Liver (tissue), 3 donors: ENCODE measurements at regions not wholly inside any gene's neighbourhood (a gene's known extent, or its start where the extent isn't known, plus 50 kb on each side); places are given as distances from the start of the nearest gene placed in this dataset.

Experiments
- TAF1 ChIP-seq: conservative IDR thresholded peaks from 2 replicates; pipeline ENCODE4 v1.6.1; 2016; ENCODE audit warnings: antibody characterized with exemption, mild to moderate bottlenecking
- TF ChIP-seq, protein P1 (sequence below): fragments of 150-350 bp; IDR thresholded peaks from 2 replicates; pipeline ENCODE4 v1.5.1; 2017; ENCODE audit warnings: improper control_type of control experiment, low read depth, low read length; ENCODE audit not compliant: missing input control
- donor health status: healthy.
- donor health status: healthy.

DNA sequence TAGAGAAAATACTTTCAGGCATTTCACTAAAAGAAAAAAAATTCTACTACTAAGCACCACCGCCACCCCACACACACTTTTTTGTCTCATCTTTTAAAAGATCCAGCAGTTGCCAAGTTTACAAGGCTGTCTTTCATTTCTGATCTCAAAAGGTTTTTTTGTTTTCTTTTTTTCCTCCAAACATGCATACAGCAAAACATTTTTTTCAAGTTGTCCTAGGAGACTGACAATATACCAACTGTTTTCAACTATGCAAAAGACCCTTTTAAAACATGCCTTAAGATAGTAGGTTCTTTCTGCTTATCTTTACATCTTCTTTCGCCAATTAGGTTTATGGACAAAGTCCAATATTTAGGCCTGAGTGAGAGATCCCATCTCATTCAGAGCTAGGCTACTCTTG is 65.2 kb downstream of the HMHB1 start:
- no peak for TF ChIP-seq TAF1
- TF ChIP-seq, protein P1, sequence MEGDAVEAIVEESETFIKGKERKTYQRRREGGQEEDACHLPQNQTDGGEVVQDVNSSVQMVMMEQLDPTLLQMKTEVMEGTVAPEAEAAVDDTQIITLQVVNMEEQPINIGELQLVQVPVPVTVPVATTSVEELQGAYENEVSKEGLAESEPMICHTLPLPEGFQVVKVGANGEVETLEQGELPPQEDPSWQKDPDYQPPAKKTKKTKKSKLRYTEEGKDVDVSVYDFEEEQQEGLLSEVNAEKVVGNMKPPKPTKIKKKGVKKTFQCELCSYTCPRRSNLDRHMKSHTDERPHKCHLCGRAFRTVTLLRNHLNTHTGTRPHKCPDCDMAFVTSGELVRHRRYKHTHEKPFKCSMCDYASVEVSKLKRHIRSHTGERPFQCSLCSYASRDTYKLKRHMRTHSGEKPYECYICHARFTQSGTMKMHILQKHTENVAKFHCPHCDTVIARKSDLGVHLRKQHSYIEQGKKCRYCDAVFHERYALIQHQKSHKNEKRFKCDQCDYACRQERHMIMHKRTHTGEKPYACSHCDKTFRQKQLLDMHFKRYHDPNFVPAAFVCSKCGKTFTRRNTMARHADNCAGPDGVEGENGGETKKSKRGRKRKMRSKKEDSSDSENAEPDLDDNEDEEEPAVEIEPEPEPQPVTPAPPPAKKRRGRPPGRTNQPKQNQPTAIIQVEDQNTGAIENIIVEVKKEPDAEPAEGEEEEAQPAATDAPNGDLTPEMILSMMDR, result no peak
